GM12878 (cell line): ENCODE measurements at regions not wholly inside any gene's neighbourhood (a gene's known extent, or its start where the extent isn't known, plus 50 kb on each side); places are given as distances from the start of the nearest gene placed in this dataset.

ENCODE experiments used
- ATAC-seq: fragments of 200-7000 bp; cut with Tn5 transposase; 3 replicates; pipeline ENCODE4 v1.9.1; 2020; ENCODE audit warnings: mild to moderate bottlenecking, moderate library complexity
- BruUV-seq: library from RNA; stranded (reverse); fragments of 400-500 nt; replicated peaks from 2 replicates; lab custom pipeline; 2021; lab: Mats Ljungman, UMichigan
- CTCF ChIA-PET: fragments of 300-600 bp; sonication (Branson Sonifier 250); formaldehyde crosslinking; extraction: SDS; loops from one replicate; lab custom pipeline; 2021; ENCODE audit warnings: inconsistent platforms; lab: Yijun Ruan, JAX
- POLR2A ChIA-PET: fragments of 350-600 bp; formaldehyde crosslinking; extraction: SDS; loops from one replicate; lab custom pipeline; 2021; ENCODE audit warnings: inconsistent platforms; lab: Charles Lee
- RAD21 ChIA-PET: fragments of 300-600 bp; sonication (Branson Sonifier 250); formaldehyde crosslinking; loops from one replicate; lab custom pipeline; 2023; ENCODE audit warnings: antibody characterized with exemption; ENCODE audit not compliant: unreplicated experiment; lab: Charles Lee
- SMC1A ChIA-PET: fragments of 300-600 bp; sonication (Branson Sonifier 250); formaldehyde crosslinking; loops from one replicate; lab custom pipeline; 2023; ENCODE audit not compliant: unreplicated experiment, uncharacterized antibody; lab: Charles Lee
- DNase-seq: peaks from one replicate; pipeline ENCODE4 v3.0.0-alpha.2; 2011; ENCODE audit warnings: low read depth, low spot score
- FAIRE-seq: peaks from 3 replicates; lab custom pipeline; 2011; peaks lifted over from hg19 to GRCh38; lab: Jason Lieb, UNC
- H2AFZ ChIP-seq: 2 replicates; pipeline ENCODE4 v1.6.0; 2011; ENCODE audit warnings: low read depth, low read length, control low read depth; ENCODE audit not compliant: control insufficient read depth
- H3K27ac ChIP-seq: 2 replicates; pipeline ENCODE4 v1.5.1; 2011; ENCODE audit warnings: control low read depth; ENCODE audit not compliant: control insufficient read depth, insufficient read depth
- H3K27me3 ChIP-seq, 2 experiments: replicated peaks in 1 of 2; 2 replicates each; pipeline versions ENCODE4 v1.6.0 to v1.6.1; 2011; ENCODE audit warnings: low read length in 1 of 2; ENCODE audit not compliant: control insufficient read depth in 2 of 2, insufficient read depth in 2 of 2
- H3K36me3 ChIP-seq, 2 experiments: 2 replicates each; pipeline ENCODE4 v1.5.1; 2011; ENCODE audit warnings: low read length in 1 of 2; ENCODE audit not compliant: control insufficient read depth in 2 of 2, insufficient read depth in 2 of 2
- H3K4me1 ChIP-seq: 2 replicates; pipeline ENCODE4 v1.6.1; 2011; ENCODE audit warnings: mild to moderate bottlenecking, low read length, moderate library complexity, mixed read lengths; ENCODE audit not compliant: control insufficient read depth, insufficient read depth
- H3K4me2 ChIP-seq: 2 replicates; pipeline ENCODE4 v1.6.0; 2011; ENCODE audit warnings: control low read depth; ENCODE audit not compliant: control insufficient read depth, insufficient read depth
- H3K4me3 ChIP-seq: fragments of 200-600 bp; sonication (generic); 2 replicates; pipeline ENCODE4 v1.5.1; 2016
- H3K79me2 ChIP-seq: 2 replicates; pipeline ENCODE4 v1.6.0; 2011; ENCODE audit warnings: low read length; ENCODE audit not compliant: control insufficient read depth, insufficient read depth
- H3K9ac ChIP-seq: 2 replicates; pipeline ENCODE4 v1.8.0; 2011; ENCODE audit warnings: low read length, control low read depth, mixed read lengths; ENCODE audit not compliant: control insufficient read depth, insufficient read depth
- H3K9me3 ChIP-seq: replicated peaks from 3 replicates; pipeline ENCODE4 v1.5.1; 2011; ENCODE audit warnings: mild to moderate bottlenecking, low read length; ENCODE audit not compliant: control insufficient read depth, insufficient read depth
- H4K20me1 ChIP-seq: 2 replicates; pipeline ENCODE4 v1.6.0; 2011; ENCODE audit not compliant: control insufficient read depth, insufficient read depth
- ASH2L ChIP-seq: fragments of 300-600, 200-600 bp; sonication (generic); IDR thresholded peaks from 2 replicates; pipeline ENCODE4 v1.6.1; 2017; ENCODE audit warnings: low read depth, mild to moderate bottlenecking, borderline replicate concordance
- BCLAF1 ChIP-seq: fragments of 450-650 bp; IDR thresholded peaks from 2 replicates; pipeline ENCODE4 v1.6.1; 2017; ENCODE audit warnings: antibody characterized with exemption, mild to moderate bottlenecking, moderate library complexity
- KDM1A ChIP-seq: fragments of 200-600 bp; sonication (generic); IDR thresholded peaks from 2 replicates; pipeline ENCODE4 v1.6.1; 2016; ENCODE audit warnings: borderline replicate concordance
- PAX8 ChIP-seq: fragments of 450-650 bp; IDR thresholded peaks from 2 replicates; pipeline ENCODE4 v1.6.1; 2017; ENCODE audit warnings: mild to moderate bottlenecking, moderate library complexity
- POLR2A ChIP-seq: IDR thresholded peaks from 2 replicates; pipeline ENCODE4 v1.6.1; 2011; ENCODE audit warnings: low read depth, mild to moderate bottlenecking, low read length
- POLR2AphosphoS2 ChIP-seq: IDR thresholded peaks from 2 replicates; pipeline ENCODE4 v1.6.1; 2011; ENCODE audit warnings: low read depth, mild to moderate bottlenecking, low read length, improper control_type of control experiment, moderate library complexity
- PRDM15 ChIP-seq: fragments of 450-650 bp; formaldehyde crosslinking; IDR thresholded peaks from 2 replicates; pipeline ENCODE4 v1.4.0; 2020; ENCODE audit warnings: mild to moderate bottlenecking, moderate library complexity
- REST ChIP-seq: IDR thresholded peaks from 2 replicates; pipeline ENCODE4 v1.6.1; 2012; ENCODE audit warnings: mild to moderate bottlenecking, low read depth, low read length
- SP1 ChIP-seq: IDR thresholded peaks from one replicate; pipeline ENCODE4 v1.6.1; 2011; ENCODE audit warnings: low read depth, low read length
- SREBF1 ChIP-seq: IDR thresholded peaks from 2 replicates; pipeline ENCODE4 v1.6.1; 2012; ENCODE audit warnings: mild to moderate bottlenecking, low read length
- TAF1 ChIP-seq: IDR thresholded peaks from 2 replicates; pipeline ENCODE4 v1.6.1; 2011; ENCODE audit warnings: mild to moderate bottlenecking, low read depth, low read length, borderline replicate concordance
- WGBS: methylation state at CpG from one replicate; pipeline ENCODE4 v1.1.6; 2016; ENCODE audit warnings: low lambda C conversion rate; ENCODE audit not compliant: insufficient replicate concordance, insufficient coverage; ENCODE audit errors: missing lambda C conversion rate; 5-methylcytosine and 5-hydroxymethylcytosine counted together
- in situ Hi-C: fragments of 300-500 bp; cut with MboI; formaldehyde crosslinking; loops from 9 replicates; pipeline ENCODE4 v1.14.3; 2018; ENCODE audit warnings: mixed read lengths
- intact Hi-C: fragments of 100-400 bp; cut with micrococcal nuclease; formaldehyde crosslinking; loops from one replicate; pipeline ENCODE4 v1.14.2; 2022; ENCODE audit not compliant: unreplicated experiment

GRCh38 chr16:5398203-5398602, 300.6 kb upstream of the EEF2KMT start:
- DNase-seq, result no peak
- ChIA-PET POLR2A (no interaction called here), RAD21 (no interaction called here), SMC1A (no interaction called here)
- Histone ChIP-seq H3K79me2 (no peaks in the 10 kb centered on the region), H3K27me3 (no peaks in the 10 kb centered on the region), H4K20me1 (no peaks in the 10 kb centered on the region), H2AFZ (no peak overlapping the region), H3K4me2 (no peak overlapping the region), H3K9me3 (no peaks in the 10 kb centered on the region), H3K4me1 (no peaks in the 10 kb centered on the region), H3K9ac (no peak overlapping the region), H3K27ac (no peak overlapping the region)
- BruUV-seq, result no TSS peak
- no peak for ATAC-seq
- 0% methylated on average over 6 of the region's 6 CpGs for WGBS
- FAIRE-seq, result no peak
- in situ Hi-C loops, result no loop called here
- TF ChIP-seq TAF1, result no peak
- TF ChIP-seq POLR2AphosphoS2, result no peak
- TF ChIP-seq KDM1A, result no peak
- TF ChIP-seq REST, result no peak
- TF ChIP-seq POLR2A, result no peak
- no peak for TF ChIP-seq SP1
- TF ChIP-seq SREBF1, result no peak
- TF ChIP-seq BCLAF1, result no peak
- no peak for TF ChIP-seq PRDM15 (CRISPR knock-in tag)
- no peak for TF ChIP-seq PAX8
- no peak for TF ChIP-seq ASH2L
- TF ChIP-seq, all 136 proteins: peak for 0
- intact Hi-C loops, result no loop called here
- Histone ChIP-seq H3K36me3 (no peaks in the 10 kb centered on the region), H3K4me3 (no peak overlapping the region)
- CTCF ChIA-PET, result no interaction called here
